GM12874 (cell line): ENCODE measurements at regions not wholly inside any gene's neighbourhood (a gene's known extent, or its start where the extent isn't known, plus 50 kb on each side); places are given as distances from the start of the nearest gene placed in this dataset.

Experiments used
- CTCF ChIP-seq: IDR thresholded peaks from 2 replicates; pipeline ENCODE4 v1.5.1; 2011; ENCODE audit warnings: low read depth, mild to moderate bottlenecking, control low read depth, low read length, moderate library complexity; ENCODE audit not compliant: insufficient read depth

- no peak for TF ChIP-seq CTCF
These were observed 160.1 kb upstream of the DPH6 start for GRCh38 chr15:35705884-35706585.

- no peak for TF ChIP-seq CTCF
These were observed 167.0 kb upstream of the DPH6 start for GRCh38 chr15:35712956-35713355.

- TF ChIP-seq CTCF, result no peak
These were observed 167.8 kb upstream of the DPH6 start for GRCh38 chr15:35713733-35714132.

- TF ChIP-seq CTCF, result no peak
These were observed 171.8 kb upstream of the DPH6 start for GRCh38 chr15:35717721-35718120.

GRCh38 chr15:35720019-35720418, 174.1 kb upstream of the DPH6 start:
- no peak for TF ChIP-seq CTCF

- no peak for TF ChIP-seq CTCF
These were observed 175.0 kb upstream of the DPH6 start for GRCh38 chr15:35720984-35721383.

- no peak for TF ChIP-seq CTCF
These were observed 175.8 kb upstream of the DPH6 start for GRCh38 chr15:35721751-35722150.
